ENCODE measurements at regions not wholly inside any gene's neighbourhood (a gene's known extent, or its start where the extent isn't known, plus 50 kb on each side); places are given as distances from the start of the nearest gene placed in this dataset.
"Not testable (repeated sequence)": the region's sequence is repeated elsewhere in the genome, so short reads cannot be mapped to it uniquely, and the experiment has no call there.

GRCh38 chr10:129059977-129060376 lies 407.1 kb upstream of the MGMT start:
- Histone ChIP-seq H3K27me3 (ENCODE audit: control insufficient read depth, insufficient read depth, low read length) (no peaks in the 10 kb centered on the region), H3K4me3 (ENCODE audit: low read depth, low read length) (no peak overlapping the region), H3K36me3 (ENCODE audit: control insufficient read depth, insufficient read depth, low read length) (no peaks in the 10 kb centered on the region)
- no peak for DNase-seq (ENCODE audit: low read depth)
- TF ChIP-seq, protein P1, sequence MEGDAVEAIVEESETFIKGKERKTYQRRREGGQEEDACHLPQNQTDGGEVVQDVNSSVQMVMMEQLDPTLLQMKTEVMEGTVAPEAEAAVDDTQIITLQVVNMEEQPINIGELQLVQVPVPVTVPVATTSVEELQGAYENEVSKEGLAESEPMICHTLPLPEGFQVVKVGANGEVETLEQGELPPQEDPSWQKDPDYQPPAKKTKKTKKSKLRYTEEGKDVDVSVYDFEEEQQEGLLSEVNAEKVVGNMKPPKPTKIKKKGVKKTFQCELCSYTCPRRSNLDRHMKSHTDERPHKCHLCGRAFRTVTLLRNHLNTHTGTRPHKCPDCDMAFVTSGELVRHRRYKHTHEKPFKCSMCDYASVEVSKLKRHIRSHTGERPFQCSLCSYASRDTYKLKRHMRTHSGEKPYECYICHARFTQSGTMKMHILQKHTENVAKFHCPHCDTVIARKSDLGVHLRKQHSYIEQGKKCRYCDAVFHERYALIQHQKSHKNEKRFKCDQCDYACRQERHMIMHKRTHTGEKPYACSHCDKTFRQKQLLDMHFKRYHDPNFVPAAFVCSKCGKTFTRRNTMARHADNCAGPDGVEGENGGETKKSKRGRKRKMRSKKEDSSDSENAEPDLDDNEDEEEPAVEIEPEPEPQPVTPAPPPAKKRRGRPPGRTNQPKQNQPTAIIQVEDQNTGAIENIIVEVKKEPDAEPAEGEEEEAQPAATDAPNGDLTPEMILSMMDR (IDR thresholded peaks at IDR 0.05; ENCODE audit: insufficient read depth, low read length, poor library complexity, severe bottlenecking), result no peak

GRCh38 chr10:129063212-129063611 lies 403.8 kb upstream of the MGMT start:
- Histone ChIP-seq H3K36me3 (ENCODE audit: control insufficient read depth, insufficient read depth, low read length) (no peaks in the 10 kb centered on the region), H3K4me3 (ENCODE audit: low read depth, low read length) (no peak overlapping the region), H3K27me3 (ENCODE audit: control insufficient read depth, insufficient read depth, low read length) (no peaks in the 10 kb centered on the region)
- TF ChIP-seq, protein P1 (IDR thresholded peaks at IDR 0.05; ENCODE audit: insufficient read depth, low read length, poor library complexity, severe bottlenecking), result no peak
- no peak for DNase-seq (ENCODE audit: low read depth)

DNA sequence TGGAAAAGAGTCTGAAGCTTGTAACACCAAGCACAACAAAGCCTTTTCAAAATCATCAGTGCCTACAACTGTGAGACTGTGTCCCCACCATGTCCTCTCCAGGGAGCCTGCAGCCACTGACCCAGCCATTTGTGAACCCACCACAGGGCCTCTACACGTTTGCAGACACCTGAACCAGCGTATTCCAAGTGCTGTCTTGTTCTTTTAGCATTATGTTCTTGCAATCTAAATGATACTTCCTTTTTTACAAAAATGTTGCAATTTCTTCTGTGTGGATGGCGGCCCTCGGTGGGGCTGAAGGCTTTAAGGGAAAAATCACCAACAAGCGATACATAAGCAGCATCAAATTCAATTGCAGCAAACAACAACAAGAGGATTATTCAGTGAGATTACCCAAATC lies 403.2 kb upstream of the MGMT start:
- H3K36me3 ChIP-seq (ENCODE audit: control insufficient read depth, insufficient read depth, low read length), result no peaks in the 10 kb centered on the region
- no peaks in the 10 kb centered on the region for H3K27me3 ChIP-seq (ENCODE audit: control insufficient read depth, insufficient read depth, low read length)
- no peak for DNase-seq (ENCODE audit: low read depth)
- TF ChIP-seq, protein P1 (IDR thresholded peaks at IDR 0.05; ENCODE audit: insufficient read depth, low read length, poor library complexity, severe bottlenecking), result no peak
- H3K4me3 ChIP-seq (ENCODE audit: low read depth, low read length), result no peak overlapping the region

GRCh38 chr10:129066529-129066928 lies 400.5 kb upstream of the MGMT start:
- H3K4me3 ChIP-seq (ENCODE audit: low read depth, low read length); H3K36me3 ChIP-seq (ENCODE audit: control insufficient read depth, insufficient read depth, low read length); H3K27me3 ChIP-seq (ENCODE audit: control insufficient read depth, insufficient read depth, low read length); DNase-seq (ENCODE audit: low read depth): not testable (repeated sequence)

DNA sequence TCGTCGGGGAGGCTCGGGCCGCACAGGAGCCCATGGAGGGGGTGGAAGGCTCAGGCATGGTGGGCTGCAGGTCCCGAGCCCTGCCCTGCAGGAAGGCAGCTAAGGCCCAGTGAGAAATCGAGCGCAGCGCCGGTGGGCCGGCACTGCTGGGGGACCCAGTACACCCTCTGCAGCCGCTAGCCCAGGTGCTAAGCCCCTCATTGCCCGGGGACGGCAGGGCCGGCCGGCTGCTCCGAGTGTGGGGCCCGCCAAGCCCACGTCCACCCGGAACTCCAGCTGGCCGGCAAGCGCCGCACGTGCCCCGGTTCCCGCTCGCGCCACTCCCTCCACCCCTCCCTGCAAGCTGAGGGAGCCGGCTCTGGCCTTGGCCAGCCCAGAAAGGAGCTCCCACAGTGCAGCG lies 395.6 kb upstream of the MGMT start:
- H3K27me3 ChIP-seq (ENCODE audit: control insufficient read depth, insufficient read depth, low read length); H3K4me3 ChIP-seq (ENCODE audit: low read depth, low read length): not testable (repeated sequence)

GRCh38 chr10:129074939-129075338 lies 392.1 kb upstream of the MGMT start:
- Histone ChIP-seq H3K4me3 (ENCODE audit: low read depth, low read length) (no peak overlapping the region), H3K27me3 (ENCODE audit: control insufficient read depth, insufficient read depth, low read length) (no peaks in the 10 kb centered on the region), H3K36me3 (ENCODE audit: control insufficient read depth, insufficient read depth, low read length) (no peaks in the 10 kb centered on the region)
- TF ChIP-seq, protein P1 (IDR thresholded peaks at IDR 0.05; ENCODE audit: insufficient read depth, low read length, poor library complexity, severe bottlenecking), result no peak
- DNase-seq (ENCODE audit: low read depth), result no peak

More for the DNA sequence above, 395.6 kb upstream of the MGMT start:
- H3K36me3 ChIP-seq (ENCODE audit: control insufficient read depth, insufficient read depth, low read length); DNase-seq (ENCODE audit: low read depth): not testable (repeated sequence)

DNA sequence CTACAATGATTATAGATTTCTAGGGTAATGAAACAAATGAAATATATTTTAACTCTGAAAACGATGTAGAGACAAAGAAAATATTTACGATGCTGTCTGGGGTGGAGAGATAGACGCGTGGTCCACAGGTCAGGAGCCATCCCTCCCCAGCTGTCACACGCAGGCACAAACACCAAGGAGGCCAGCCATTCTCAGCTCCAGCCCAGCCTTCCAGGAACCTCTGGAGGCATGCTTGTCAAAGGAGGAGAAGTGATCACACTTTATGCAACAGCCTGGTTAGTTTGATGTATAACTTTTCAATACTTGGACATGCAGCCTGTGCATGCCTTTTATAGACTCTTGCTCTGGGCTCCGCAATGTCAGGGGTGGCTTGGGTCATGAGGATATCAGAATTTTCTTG lies 391.5 kb upstream of the MGMT start:
- no peak overlapping the region for H3K4me3 ChIP-seq (ENCODE audit: low read depth, low read length)
- DNase-seq (ENCODE audit: low read depth), result no peak
- no peaks in the 10 kb centered on the region for H3K36me3 ChIP-seq (ENCODE audit: control insufficient read depth, insufficient read depth, low read length)
- TF ChIP-seq, protein P1 (IDR thresholded peaks at IDR 0.05; ENCODE audit: insufficient read depth, low read length, poor library complexity, severe bottlenecking), result no peak
- no peaks in the 10 kb centered on the region for H3K27me3 ChIP-seq (ENCODE audit: control insufficient read depth, insufficient read depth, low read length)

Measured in kidney epithelial cell (primary cell).